D721Med (cell line): ENCODE measurements at regions not wholly inside any gene's neighbourhood (a gene's known extent, or its start where the extent isn't known, plus 50 kb on each side); places are given as distances from the start of the nearest gene placed in this dataset.
"Not testable (repeated sequence)": the region's sequence is repeated elsewhere in the genome, so short reads cannot be mapped to it uniquely, and the experiment has no call there.

Experiments used
- DNase-seq: peaks from one replicate; pipeline ENCODE4 v3.0.0; 2011; ENCODE audit warnings: low spot score; ENCODE audit not compliant: insufficient read length
- FAIRE-seq: peaks from 2 replicates; lab custom pipeline; 2011; peaks lifted over from hg19 to GRCh38; lab: Jason Lieb, UNC
- CTCF ChIP-seq: IDR thresholded peaks from 2 replicates; pipeline ENCODE4 v1.5.1; 2012; ENCODE audit warnings: mild to moderate bottlenecking, control low read depth; ENCODE audit not compliant: insufficient read depth; ENCODE audit errors: missing control alignments

GRCh38 chr14:89473989-89474388 lies 57.0 kb upstream of the FOXN3 start:
- FAIRE-seq = no peak

GRCh38 chr14:89473569-89473968 lies 56.5 kb upstream of the FOXN3 start:
- TF ChIP-seq CTCF = no peak
- FAIRE-seq = no peak
- no peak for DNase-seq

More at GRCh38 chr14:89473989-89474388, 57.0 kb upstream of the FOXN3 start:
- no peak for TF ChIP-seq CTCF
- no peak for DNase-seq

GRCh38 chr14:89470401-89470800 lies 53.4 kb upstream of the FOXN3 start:
- TF ChIP-seq CTCF = no peak
- DNase-seq (no peak), FAIRE-seq (no peak)

GRCh38 chr14:89469210-89470198 lies 52.5 kb upstream of the FOXN3 start:
- no peak for TF ChIP-seq CTCF
- no peak for FAIRE-seq
- no peak for DNase-seq

GRCh38 chr14:89468566-89468965 lies 51.5 kb upstream of the FOXN3 start:
- DNase-seq (no peak), FAIRE-seq (no peak)
- no peak for TF ChIP-seq CTCF

- not testable (repeated sequence) for DNase-seq, FAIRE-seq
Measured at GRCh38 chr14:89468030-89468429, 51.0 kb upstream of the FOXN3 start.

- no peak for TF ChIP-seq CTCF
- no peak for DNase-seq
- no peak for FAIRE-seq
Measured at GRCh38 chr14:89466944-89467343, 49.9 kb upstream of the FOXN3 start.
